GM18498 (cell line): ENCODE measurements at regions not wholly inside any gene's neighbourhood (a gene's known extent, or its start where the extent isn't known, plus 50 kb on each side); places are given as distances from the start of the nearest gene placed in this dataset.

Source experiments
- ATAC-seq: cut with Tn5 transposase; IDR thresholded peaks from one replicate; pipeline ENCODE4 v1.9.1; 2021; ENCODE audit warnings: mild to moderate bottlenecking, moderate library complexity; ENCODE audit not compliant: unreplicated experiment

DNA sequence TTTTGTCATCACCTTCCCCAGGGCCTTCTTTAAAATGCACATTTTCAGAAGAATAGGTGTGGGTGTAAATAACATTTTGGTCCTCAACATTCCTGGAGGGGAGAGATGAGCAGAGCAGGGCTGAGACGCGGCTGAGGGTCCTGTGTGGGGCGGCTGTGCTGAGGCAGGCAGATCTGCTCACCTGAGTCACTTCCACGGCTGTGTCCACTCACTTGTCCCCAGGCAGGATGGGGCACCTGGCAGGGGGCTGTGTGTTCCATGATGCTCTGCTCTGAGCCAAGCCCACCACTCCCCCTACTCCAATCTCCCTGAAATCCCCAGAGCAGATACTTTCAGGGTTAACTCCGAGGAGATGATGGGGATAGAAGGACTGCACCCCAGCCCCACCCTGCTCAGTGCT, 93.8 kb downstream of the GLRX3 start:
- no peak for ATAC-seq

DNA sequence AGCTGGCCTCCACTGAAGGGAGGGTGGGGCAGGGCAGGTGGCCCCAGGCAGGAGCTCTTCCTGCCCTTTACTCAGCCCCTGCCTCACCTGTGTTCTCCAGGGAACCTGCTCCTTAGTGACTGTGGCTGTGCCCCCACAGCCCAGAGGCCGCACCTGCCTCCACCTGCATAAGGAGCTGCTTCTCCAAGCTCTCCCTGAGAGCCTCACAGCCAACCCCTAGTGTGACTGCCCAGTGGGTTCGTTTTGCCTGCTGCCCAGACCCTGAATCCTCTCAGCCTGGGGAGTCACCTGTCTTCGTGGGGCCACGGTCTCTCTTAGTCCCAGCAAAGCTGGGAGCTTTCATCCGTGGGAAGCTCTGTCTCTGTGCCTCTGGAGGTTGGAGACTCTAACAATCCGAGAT, 94.4 kb downstream of the GLRX3 start:
- ATAC-seq, result no peak

DNA sequence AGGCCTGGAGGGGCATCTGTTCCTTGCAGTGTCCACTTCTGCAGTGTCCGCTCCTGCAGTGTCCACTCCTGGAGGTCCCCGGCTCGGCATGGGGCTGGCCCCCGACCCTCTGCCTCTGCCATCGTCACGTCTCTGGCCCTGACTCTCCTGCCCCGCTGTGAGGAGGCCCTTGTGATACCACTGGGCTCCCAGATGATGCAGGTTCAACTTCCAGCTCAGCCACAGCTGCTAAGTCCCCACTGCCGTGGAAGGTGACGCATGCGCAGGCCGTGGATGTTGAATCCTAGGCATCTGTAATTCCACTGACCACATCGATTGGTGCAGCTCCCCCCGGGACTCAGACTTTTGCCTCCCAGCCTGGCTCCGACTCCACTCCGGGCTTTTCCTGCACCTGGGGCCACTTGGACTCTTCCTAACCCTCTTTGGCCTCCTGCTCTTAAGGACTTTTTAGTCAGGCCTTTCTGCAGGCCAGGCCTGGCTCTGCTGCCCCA, 95.1 kb downstream of the GLRX3 start:
- ATAC-seq, result no peak

DNA sequence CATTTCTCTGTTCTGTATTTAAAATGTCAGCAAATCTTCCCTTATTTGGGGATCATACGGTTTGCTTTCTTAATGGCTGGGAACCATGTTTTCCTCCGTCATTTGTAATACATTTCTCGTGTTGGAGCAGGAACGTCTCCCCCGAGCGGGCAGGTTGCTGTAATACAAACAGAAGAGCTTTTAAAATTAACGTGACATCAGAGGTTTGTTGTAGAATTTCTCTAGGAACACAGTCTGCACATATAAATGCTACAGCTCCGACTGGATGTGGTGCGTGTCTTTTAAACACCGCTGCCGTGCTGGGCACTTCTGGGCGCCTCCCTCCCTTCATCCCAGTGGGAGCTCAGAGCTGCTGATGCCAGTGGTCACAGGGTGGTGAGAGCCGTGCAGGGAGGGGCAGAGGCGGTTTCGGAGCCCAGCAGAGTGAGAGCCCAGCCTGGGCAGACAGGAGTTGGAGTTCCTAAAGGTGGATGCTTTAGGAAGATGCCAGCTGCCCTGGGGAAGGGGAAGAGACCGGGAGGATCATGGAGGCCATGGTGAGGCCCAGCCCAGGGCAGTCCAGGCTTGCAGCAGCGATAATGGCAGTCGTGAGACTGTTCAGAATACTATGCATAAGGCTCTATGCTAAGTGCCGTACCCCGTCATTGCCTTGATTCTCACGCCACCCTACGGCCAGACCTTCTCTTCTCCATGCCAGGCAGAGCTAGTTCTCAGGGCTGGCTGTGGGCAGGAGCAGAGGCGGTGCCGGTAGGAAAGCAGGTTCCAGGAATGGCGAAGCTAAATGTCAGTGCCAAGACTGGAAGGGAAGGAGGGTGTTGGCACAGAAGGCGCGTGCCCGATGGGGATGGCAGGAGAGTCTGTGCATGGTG, 96.2 kb downstream of the GLRX3 start:
- no peak for ATAC-seq

DNA sequence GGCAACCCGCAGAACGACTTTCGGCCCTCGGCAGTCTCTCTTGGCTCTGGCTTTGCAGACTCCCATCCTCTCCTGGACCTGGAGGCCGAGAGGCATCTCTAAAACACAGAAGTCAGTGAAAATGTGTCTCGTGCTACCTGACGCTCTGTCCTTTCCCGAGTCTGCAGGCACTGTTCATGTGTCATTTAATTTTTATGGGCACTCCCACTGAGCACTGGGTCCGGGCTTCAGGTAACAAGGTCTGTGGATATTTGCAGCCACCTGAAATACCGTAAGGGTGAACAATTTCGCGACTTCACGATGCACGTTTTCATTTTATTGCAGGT, 96.8 kb downstream of the GLRX3 start:
- ATAC-seq, result no peak

DNA sequence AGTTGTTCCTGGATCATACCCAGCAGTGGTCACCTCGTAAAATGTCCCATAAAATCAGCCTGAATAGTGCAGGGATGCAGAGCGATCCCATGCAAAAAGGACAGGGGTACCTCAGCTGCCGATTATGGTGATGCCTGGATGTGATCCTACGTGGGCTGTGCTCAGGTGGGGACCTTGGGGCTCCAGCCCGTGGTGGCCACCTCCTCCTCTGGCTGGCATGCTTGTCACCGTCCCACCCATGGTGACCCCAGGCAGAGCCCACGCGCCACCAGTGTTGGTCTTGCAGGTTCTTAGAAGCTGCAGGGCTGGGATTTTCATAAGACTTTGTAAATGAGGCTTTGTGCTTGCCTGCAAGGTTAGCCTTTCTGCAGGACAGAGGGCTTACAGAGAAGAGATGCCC, 97.2 kb downstream of the GLRX3 start:
- ATAC-seq, result no peak

DNA sequence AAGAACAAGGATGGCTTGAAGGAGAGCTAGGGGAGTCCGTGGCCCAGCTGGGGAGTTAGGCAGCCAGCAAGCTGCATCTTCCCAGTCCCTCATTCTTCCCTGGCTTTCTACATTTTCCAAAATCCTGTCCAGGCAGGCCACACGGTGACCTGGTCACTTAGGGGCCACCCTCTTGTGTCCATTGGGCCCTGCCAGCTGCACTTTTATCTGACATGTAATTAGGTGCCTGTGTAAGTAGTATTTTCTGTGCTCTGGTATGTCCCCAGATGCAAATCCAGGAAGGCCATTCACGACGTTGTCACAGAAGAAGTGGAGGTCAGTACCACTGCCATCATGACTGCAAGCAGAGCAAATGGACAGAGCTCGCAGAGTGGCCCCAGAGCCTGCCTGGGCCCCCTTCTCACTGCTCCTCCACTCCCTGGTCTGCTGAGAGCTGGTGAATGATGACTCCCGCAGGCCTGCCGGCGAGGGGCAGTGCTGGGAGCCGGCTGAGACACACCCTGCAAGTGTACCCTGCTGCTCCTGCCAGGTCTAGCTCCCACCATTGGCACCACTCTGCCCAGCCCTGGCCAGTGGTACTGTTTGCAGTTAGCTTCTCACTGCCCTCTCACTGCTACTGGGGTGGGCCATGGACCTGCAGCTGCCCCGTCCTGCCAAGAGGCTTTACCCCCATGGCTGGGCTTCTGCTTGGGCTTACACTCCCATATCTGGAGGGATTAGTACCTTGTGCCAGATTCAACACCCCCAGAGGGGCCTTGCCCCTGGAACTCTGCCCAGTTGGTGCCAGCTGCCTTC, 98.2 kb downstream of the GLRX3 start:
- ATAC-seq, result no peak

DNA sequence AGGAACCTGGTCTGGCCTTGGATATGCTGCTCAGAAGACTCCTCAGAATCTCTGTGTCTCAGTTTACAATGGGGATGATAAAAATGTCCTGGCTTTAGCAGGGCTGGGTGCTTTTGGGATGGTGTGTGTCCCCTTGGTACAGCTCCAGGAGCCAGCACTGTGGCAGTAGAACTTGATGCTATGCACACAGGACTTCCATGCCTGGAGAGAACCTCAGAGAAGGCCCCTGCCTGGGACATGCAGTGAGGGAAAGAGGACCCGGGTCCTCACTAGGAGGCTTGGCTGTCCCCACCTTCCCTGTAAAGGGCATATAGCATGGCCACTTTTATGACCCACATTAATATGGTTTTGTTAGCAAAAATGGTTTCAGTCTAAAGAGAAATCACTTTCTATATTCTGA, 100.5 kb downstream of the GLRX3 start:
- ATAC-seq, result no peak

DNA sequence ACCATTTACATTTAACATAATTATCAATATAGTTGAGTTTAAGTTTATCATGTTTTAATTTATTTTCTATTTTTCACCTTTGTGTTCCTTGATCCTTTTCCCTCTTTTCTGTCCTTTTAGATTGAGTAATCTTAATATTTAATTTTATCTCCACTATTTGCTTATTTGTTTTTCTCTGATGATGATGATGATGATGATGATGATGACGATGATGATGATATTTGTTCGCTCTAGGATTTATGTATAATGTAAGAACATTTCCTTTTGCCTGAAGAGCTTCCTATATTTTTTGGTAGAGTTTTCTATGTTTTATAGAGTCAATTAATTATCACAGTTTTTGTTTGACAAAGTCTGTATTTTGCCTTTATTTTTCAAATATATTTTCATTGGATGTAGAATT, 104.2 kb downstream of the GLRX3 start:
- ATAC-seq, result no peak

DNA sequence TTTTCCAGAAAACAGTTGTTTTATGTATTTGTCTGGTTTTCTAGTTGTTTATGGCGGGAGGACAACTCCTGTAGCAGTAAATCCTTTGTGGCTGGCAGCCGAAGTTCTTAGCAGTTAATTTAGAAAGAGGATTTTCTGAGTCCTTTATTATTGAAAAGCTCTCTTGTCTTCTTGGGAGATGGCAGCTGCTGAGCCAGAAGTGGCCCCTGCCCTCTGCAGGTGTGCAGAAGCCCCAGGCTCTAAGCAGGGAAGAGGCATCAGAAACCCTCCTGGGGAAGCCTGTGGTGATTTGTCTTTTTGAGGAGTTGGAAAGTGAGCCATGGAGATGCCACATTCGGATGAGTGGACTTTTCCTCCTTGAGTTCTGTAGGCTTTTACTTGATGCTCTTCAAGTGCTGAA, 106.3 kb downstream of the GLRX3 start:
- no peak for ATAC-seq

DNA sequence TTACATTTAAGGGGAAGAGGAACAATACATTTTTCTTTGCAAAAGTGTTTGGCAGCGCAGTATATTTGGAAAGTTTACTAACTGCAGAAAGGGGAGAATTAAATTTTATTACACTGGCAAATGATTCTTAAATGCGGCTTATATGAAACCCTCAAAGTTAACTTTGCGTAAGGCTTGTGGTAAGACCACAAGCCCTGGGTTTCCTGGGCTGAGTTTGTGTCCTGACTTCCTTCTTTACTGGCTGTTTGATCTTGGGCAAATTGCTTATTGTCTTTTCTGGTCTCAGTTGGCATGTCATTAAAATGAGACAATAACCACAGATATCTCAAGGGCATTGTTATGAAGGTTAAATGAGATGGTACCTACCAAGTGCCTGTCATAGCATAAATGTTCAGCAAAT, 106.8 kb downstream of the GLRX3 start:
- no peak for ATAC-seq

DNA sequence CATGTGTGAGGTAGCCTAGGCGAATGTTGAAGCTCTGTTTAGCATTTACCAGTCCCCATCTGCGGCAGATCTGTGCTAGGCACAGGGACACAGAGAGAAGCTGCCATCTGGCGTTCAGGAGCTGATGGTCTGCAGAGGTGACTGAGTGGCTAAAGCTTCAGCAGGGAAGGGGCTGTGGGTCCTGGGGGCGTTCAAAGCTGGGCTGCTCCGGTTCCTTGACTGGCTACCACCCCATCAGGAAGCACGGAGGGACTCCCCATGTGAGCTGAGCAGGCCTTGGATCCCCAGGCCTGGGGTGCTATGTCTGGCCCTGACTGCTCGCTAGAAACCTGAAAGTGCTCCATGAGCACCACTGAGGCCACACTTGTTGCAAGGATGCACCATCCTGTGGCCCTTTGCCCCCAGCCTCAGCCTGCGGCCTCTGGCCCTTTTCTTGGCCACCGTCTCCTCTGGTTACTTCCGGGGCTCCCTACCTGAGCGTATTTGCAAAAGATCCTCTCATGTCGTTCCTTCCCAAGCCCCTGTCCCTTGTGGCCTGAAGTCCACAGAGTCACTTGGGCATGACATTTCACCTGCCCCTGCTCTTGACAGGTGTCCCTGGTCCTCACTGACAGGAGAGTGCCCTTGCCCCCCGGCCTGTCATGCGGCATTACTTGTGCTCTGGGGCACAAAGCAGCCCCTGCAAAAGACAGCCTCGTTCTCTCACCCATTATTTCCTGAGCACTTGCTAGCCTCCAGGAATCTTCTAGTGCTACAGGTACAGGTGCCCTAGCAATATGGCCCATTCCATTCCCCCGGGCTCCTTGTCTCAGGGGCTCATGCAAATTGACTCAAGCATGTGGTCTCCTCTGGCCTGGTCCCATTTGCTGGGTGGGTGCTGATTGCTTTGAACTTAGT, 108.1 kb downstream of the GLRX3 start:
- ATAC-seq, result no peak

DNA sequence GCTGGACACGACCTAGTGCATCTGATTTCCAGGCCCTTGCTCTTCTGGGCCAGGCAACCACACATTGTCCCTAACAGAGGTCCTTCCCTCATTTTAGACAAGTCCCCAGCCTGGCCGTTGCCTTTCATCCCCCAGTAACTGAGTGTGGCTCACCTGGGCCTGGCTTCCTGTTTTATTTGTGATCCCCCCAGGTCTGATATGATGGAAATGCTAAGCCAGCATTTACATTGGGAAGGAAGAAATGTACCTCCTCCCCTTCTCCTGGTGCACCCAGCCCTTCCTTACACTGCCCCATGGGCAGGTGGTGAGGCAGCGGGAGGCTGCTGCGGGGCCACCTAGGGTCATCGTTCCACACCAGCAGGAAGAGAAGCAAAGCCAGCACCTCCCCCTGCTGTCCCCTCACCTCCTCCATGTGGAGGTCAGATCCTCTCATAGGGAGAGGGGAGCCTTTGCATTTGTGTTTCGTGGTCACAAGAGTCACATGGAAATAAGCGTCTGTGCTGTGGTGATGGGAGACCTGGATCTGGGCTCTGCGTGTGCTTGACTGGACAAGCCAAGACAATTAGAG, 108.8 kb downstream of the GLRX3 start:
- no peak for ATAC-seq

DNA sequence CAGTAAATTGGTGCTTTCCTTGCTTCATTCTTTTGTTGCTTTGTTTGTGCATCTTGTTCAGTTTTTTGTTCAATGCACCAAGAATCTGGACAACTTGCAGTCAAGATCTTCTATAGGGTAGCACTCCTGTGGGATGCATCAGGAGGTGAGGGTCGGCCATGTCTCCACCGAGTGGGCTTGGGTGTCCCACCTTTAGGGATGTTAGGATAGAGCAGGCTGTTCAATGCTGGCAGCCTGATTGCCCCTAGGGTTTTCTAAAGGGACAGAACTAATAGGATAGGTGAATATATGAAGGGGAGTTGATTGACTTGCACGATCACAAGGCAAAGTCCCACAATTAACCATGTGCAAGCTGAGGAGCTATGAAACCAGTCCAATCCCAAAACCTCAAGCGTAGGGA, 109.9 kb downstream of the GLRX3 start:
- ATAC-seq, result no peak

DNA sequence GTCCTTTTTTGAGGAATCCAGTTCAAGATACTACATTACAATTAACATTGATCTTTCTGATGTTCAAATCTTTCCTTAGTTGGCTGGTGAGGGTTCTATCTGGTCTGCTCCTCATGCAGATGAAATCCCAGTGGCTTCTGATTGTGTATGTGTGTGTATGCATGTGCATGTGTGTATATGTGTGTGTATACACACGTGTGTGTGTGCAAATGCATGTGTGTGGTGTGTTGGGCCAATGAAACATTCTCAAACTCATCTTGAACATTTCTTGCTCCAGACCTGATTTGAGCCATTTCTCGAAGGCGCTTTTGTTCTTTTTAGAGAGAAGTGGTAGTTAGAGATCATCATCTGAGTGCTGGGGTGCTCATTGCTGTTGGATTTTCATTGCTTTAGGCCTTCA, 113.9 kb downstream of the GLRX3 start:
- ATAC-seq, result no peak

DNA sequence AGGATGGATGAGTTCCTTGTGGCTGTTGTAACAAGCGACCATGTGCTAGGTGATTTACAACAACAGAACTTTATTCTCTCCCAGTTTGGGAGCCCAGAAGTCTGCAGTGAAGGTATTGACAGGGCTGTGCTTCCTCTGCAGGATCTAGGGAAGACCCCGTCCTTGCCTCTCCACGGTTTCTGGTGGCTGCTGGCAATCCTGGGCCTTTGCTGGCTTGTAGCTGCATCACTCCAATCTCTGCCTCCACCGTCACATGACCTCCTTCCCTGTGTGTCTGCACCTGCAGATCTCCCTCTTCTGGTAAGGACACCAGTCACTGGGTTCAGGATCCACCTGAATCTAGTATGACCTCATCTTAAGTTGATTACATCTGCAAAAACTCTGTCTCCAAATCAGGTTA, 115.6 kb downstream of the GLRX3 start:
- ATAC-seq, result no peak

DNA sequence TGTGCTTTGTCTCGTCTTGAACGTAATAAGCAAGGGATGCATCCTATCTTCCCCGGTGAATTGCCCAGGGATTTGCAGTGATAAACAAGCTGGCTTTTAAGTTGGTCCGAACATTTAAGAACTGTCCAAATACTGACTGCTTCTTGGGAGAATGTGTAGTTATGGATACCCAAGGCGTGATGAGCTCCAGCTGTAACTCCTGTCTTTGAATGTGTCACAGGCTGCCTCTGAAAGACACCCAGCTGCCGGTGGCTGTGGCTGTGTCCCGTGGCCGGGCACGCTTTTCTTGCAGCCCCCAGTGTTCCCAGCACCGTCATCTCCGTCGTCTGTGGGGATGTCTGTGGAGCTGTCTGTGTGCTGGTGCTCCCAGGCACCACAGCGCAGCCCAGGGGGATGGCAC, 118.1 kb downstream of the GLRX3 start:
- ATAC-seq, result no peak

DNA sequence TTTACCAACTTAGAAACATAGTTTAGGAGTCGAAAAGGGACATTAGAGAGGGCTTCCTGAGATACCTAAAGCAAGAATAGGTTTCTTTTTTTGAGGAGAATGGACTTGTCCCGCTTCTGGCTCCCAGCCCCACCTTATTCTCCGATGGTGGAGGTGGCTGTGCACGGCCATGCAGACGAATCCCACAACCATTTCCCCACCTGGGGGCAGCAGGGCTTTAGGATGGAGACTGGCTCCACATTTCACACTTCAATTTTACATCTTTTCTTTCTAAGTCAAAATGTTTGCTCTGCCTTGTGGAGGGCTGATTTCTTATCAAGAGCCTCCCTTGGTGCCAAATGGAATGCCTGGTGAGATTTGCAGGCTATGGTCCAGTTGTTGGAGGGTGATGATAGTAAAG, 118.5 kb downstream of the GLRX3 start:
- ATAC-seq, result no peak

DNA sequence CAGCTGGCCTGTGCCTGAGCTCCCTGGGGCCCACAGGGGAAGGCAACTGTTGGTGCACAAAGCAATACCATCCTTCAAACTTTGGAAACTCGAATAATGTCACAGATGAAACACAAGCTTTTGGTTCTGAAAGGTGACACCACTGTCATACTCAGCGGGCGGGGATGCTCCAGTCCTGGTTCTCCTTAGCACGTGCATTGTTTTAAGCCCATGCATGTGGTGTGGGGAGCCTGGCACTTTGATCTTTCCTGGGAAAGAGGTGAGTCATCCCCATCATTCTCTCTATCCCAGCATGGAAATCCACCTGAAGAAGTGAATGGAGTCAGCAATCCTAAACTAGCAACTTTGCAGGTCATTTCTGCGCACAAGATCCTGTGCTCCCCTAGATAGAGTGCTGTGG, 119.6 kb downstream of the GLRX3 start:
- ATAC-seq, result no peak

DNA sequence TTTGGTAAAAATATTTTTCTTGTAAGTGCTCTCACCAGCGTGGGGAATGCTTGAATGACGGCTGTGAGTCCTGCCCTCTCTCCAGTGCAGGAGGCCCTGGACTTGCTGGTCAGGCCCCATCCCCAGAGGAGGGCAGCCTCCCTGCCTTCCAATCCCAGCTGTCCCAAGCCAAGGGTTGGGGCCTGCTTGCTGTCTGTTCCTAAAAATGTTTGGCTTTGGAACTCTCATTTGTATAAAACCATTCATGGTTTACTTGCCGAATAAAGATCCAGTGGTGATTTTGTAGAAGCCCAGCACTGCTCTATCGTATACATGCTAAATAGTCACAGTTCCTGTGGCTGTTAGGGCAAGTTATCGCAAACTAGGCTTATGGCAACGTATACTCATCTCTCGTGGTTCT, 121.7 kb downstream of the GLRX3 start:
- no peak for ATAC-seq

DNA sequence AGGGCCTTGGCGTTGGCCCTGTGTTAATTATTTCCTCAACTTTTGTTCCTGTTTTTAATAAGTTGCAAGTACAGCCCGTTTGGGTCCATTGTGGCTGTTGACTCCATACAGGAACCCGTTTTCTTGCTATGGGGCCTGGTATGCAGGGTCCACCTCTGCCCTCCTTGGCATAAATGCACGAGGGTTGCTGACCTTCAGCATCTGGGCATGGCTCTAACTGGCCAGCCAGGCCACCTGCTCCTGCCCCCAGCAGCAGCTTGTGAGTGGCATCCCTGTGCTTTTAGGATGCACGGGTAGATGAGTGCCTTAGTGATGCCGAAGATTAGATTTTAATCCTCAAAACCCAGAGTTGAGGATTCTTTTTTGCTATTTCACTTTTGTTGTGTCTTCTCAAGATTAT, 123.2 kb downstream of the GLRX3 start:
- ATAC-seq, result no peak
